SJCRH30 (cell line): ENCODE measurements at regions not wholly inside any gene's neighbourhood (a gene's known extent, or its start where the extent isn't known, plus 50 kb on each side); places are given as distances from the start of the nearest gene placed in this dataset.
"Not testable (repeated sequence)": the region's sequence is repeated elsewhere in the genome, so short reads cannot be mapped to it uniquely, and the experiment has no call there.

ENCODE experiments used
- DNase-seq, 2 experiments: peaks; one replicate each; pipeline ENCODE4 v3.0.0-alpha.2; 2015 to 2020
- H3K27ac ChIP-seq: fragments of 250-450 bp; sonication (Bioruptor Pico); 2 replicates; pipeline ENCODE4 v1.5.1; 2020; ENCODE audit warnings: mild to moderate bottlenecking, moderate library complexity
- H3K27me3 ChIP-seq: fragments of 250-450 bp; sonication (Bioruptor Pico); 2 replicates; pipeline ENCODE4 v1.5.1; 2020; ENCODE audit warnings: mild to moderate bottlenecking, moderate library complexity
- H3K36me3 ChIP-seq: fragments of 250-450 bp; sonication (Bioruptor Pico); 2 replicates; pipeline ENCODE4 v1.5.1; 2020; ENCODE audit warnings: mild to moderate bottlenecking, moderate library complexity
- H3K4me1 ChIP-seq: fragments of 250-450 bp; sonication (Bioruptor Pico); 2 replicates; pipeline ENCODE4 v1.5.1; 2020; ENCODE audit warnings: mild to moderate bottlenecking, moderate library complexity
- H3K4me3 ChIP-seq: fragments of 250-450 bp; sonication (Bioruptor Pico); 2 replicates; pipeline ENCODE4 v1.5.1; 2020; ENCODE audit warnings: mild to moderate bottlenecking, moderate library complexity
- H3K9me3 ChIP-seq: fragments of 250-450 bp; sonication (Bioruptor Pico); replicated peaks from 2 replicates; pipeline ENCODE4 v1.5.1; 2020; ENCODE audit warnings: mild to moderate bottlenecking, moderate library complexity

DNA sequence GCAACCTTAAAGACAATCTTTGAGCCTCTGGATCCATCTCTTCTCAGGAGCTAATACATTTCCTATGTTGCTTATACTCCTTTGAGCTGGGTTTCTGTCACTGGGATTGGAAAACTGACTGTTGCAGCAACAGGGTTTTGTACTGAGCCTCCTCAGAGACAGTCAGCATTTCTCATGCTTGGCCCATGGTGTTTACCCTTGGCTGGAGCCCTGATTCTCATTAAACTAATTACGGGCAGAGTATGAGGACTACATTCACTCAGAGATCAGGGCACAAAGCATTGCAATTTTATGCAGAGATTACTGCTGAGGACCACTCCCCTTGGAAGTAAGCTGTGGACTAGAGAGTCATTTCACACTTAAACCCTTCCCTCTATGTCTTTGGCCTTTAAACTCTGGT is 134.5 kb downstream of the LRIG2 start:
- H3K27me3 ChIP-seq: peaks cover 8% of the 10 kb centered on the region; the same call in 1 of the 2 replicates
- H3K27ac ChIP-seq: no peak overlapping the region
- H3K9me3 ChIP-seq: no peaks in the 10 kb centered on the region
- H3K4me3 ChIP-seq: no peak overlapping the region
- no peaks in the 10 kb centered on the region for H3K36me3 ChIP-seq
- DNase-seq: no peak
- H3K4me1 ChIP-seq: no peaks in the 10 kb centered on the region

DNA sequence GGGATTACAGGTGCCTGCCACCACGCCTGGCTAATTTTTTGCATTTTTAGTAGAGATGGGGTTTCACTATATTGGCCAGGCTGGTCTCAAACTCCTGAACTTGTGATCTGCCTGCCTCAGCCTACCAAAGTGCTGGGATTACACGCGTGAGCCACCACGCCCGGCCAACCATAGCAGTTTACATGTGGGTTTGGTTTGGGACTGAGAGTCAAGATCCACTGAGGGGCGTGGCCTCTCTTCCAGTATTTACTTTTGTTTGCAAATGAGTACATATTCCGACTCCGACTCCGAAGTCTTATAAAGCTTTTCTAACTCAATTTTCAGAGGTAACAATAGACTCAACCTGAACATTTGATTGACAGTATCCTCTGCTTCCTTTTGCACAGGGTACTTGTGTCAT is 135.4 kb downstream of the LRIG2 start:
- DNase-seq, H3K4me3 ChIP-seq, H3K4me1 ChIP-seq, H3K27me3 ChIP-seq, H3K36me3 ChIP-seq, H3K27ac ChIP-seq, H3K9me3 ChIP-seq: not testable (repeated sequence)

- Histone ChIP-seq H3K27ac (no peak overlapping the region), H3K9me3 (no peaks in the 10 kb centered on the region)
These were observed 137.2 kb downstream of the LRIG2 start for GRCh38 chr1:113210248-113210647.

GRCh38 chr1:113211467-113211866 is 138.5 kb downstream of the LRIG2 start:
- no peak for DNase-seq
- no peak overlapping the region for H3K4me3 ChIP-seq
- H3K4me1 ChIP-seq: no peaks in the 10 kb centered on the region
- H3K27ac ChIP-seq: no peak overlapping the region
- peaks cover 8% of the 10 kb centered on the region; the same call in 1 of the 2 replicates for H3K27me3 ChIP-seq
- no peaks in the 10 kb centered on the region for H3K9me3 ChIP-seq
- H3K36me3 ChIP-seq: no peaks in the 10 kb centered on the region

More at GRCh38 chr1:113210248-113210647, 137.2 kb downstream of the LRIG2 start:
- Histone ChIP-seq H3K36me3 (no peaks in the 10 kb centered on the region), H3K27me3 (peaks cover 8% of the 10 kb centered on the region; the same call in 1 of the 2 replicates), H3K4me1 (no peaks in the 10 kb centered on the region), H3K4me3 (no peak overlapping the region)
- no peak for DNase-seq

- no peak overlapping the region for H3K27ac ChIP-seq
- H3K27me3 ChIP-seq: peaks cover 10% of the 10 kb centered on the region; the same call in 1 of the 2 replicates
- no peaks in the 10 kb centered on the region for H3K9me3 ChIP-seq
- no peaks in the 10 kb centered on the region for H3K36me3 ChIP-seq
- DNase-seq: no peak
- no peak overlapping the region for H3K4me3 ChIP-seq
- no peaks in the 10 kb centered on the region for H3K4me1 ChIP-seq
These were observed 142.0 kb downstream of the LRIG2 start for GRCh38 chr1:113215015-113215414.

DNA sequence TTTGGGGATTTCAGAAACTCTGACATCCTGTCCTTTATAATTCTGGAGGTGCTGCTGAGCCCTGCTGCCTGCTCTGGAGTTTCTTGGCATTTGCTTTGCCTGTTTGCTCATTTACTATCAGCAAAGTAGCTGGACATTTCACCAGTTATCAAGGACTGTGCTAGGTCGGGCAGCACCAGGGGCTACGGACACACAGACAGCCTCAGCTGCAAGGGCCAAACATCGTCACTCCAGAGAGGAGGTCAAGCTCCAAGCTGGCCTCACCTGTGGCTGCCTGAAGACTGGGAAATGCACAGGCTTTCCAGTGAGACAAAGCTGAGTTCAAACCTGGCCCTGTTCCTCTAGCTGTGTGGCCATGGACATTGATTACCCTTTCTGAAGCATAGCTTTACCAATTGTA is 143.7 kb downstream of the LRIG2 start:
- Histone ChIP-seq H3K9me3 (no peaks in the 10 kb centered on the region), H3K4me1 (no peaks in the 10 kb centered on the region), H3K36me3 (no peaks in the 10 kb centered on the region), H3K27ac (no peak overlapping the region), H3K4me3 (no peak overlapping the region), H3K27me3 (peaks cover 10% of the 10 kb centered on the region; the same call in 1 of the 2 replicates)
- no peak for DNase-seq

GRCh38 chr1:113217447-113218208 is 144.6 kb downstream of the LRIG2 start:
- no peak for DNase-seq
- H3K4me3 ChIP-seq: no peak overlapping the region
- no peak overlapping the region for H3K27ac ChIP-seq
- H3K4me1 ChIP-seq: no peaks in the 10 kb centered on the region
- H3K36me3 ChIP-seq: no peaks in the 10 kb centered on the region
- no peaks in the 10 kb centered on the region for H3K9me3 ChIP-seq
- peaks cover 5% of the 10 kb centered on the region; the same call in 1 of the 2 replicates for H3K27me3 ChIP-seq

DNA sequence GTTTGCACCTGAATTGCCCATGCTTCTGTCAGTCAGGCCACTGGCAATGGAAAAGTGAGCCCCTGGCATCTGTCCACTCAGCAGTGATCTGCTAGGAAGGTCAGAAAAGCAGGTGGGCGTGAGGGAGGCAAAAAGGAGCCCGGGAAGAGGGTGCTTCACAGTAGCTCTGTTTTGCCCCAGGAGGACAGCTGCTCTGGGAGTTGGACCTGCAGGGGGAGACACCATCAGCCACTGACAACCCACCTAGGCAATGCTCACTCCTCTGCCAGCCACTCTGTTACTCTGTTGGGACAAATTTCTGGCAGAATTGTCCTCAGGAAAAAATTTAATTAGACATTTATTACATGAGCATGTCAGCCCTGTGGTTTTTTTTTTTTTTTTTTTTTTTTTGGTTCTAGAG is 146.4 kb downstream of the LRIG2 start:
- Histone ChIP-seq H3K4me1 (no peaks in the 10 kb centered on the region), H3K9me3 (no peaks in the 10 kb centered on the region), H3K27ac (no peak overlapping the region), H3K36me3 (no peaks in the 10 kb centered on the region), H3K27me3 (peaks cover 5% of the 10 kb centered on the region; the same call in 1 of the 2 replicates), H3K4me3 (no peak overlapping the region)
- DNase-seq: peak; percentile 9 to 12

DNA sequence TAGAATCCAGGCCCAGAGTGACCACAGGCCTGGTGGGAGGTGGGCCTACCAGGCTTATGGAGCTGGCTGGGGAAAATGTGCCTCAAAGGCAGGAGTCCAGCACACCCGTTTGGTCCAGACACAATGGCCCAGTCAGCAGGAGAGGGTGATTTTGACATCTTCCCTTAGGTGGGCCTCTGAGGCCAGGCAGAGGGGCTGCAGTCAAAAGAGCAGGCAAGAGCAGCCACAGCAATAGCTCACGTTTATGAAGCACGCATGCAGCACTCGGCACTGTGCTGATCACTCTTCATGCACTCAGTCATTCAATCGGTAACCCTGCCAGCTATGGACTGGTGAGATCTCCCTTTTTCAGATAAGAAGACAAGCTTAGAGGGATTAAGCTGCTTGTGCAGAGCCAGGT is 146.8 kb downstream of the LRIG2 start:
- Histone ChIP-seq H3K36me3 (no peaks in the 10 kb centered on the region), H3K4me3 (no peak overlapping the region), H3K9me3 (no peaks in the 10 kb centered on the region), H3K4me1 (no peaks in the 10 kb centered on the region), H3K27ac (no peak overlapping the region), H3K27me3 (peaks cover 5% of the 10 kb centered on the region; the same call in 1 of the 2 replicates)
- DNase-seq: no peak

DNA sequence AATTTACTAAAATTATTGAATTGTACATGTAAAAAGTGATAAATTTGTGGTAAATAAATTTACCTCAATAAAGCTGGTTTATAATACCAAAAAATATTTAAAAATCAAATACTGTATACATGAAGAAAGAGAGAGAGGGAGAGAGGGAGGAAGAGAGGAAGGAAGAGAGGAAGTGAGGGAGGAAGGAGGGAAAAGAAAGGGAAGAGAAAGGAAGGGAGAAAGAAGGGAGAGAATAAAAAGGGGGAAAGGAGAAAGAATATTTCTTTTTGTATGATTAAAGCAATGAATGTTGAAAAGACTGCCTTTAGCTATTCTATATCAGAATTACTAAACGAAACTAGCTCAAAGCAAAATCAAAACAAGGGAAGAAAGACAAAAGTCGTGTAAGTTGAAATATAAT is 150.0 kb downstream of the LRIG2 start:
- no peaks in the 10 kb centered on the region for H3K27me3 ChIP-seq
- no peaks in the 10 kb centered on the region for H3K9me3 ChIP-seq
- H3K4me1 ChIP-seq: no peaks in the 10 kb centered on the region
- no peaks in the 10 kb centered on the region for H3K36me3 ChIP-seq
- H3K4me3 ChIP-seq: no peak overlapping the region
- H3K27ac ChIP-seq: no peak overlapping the region
- DNase-seq: no peak

DNA sequence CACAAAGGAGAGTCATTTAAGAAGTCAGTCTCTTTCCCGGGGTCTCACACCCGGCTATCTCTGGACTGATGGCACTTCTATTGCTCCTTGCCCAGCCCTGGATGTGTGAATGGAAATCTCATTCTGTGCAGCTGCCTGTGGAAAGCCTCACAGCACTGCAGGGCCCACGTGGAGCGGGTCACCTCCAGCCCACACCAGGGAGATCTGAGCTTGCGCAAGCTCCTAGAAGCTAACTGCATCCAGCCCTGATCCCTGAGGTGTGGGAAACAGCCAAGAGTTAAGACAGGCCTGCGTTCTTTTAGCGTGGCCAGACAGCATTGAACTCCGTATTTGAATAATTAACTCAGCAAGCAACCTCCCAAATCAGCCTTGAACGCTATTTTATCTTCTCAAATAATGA is 150.5 kb downstream of the LRIG2 start:
- H3K36me3 ChIP-seq: no peaks in the 10 kb centered on the region
- H3K27me3 ChIP-seq: no peaks in the 10 kb centered on the region
- no peak overlapping the region for H3K27ac ChIP-seq
- no peaks in the 10 kb centered on the region for H3K9me3 ChIP-seq
- H3K4me1 ChIP-seq: no peaks in the 10 kb centered on the region
- H3K4me3 ChIP-seq: no peak overlapping the region
- no peak for DNase-seq

GRCh38 chr1:113226148-113226547 is 153.2 kb downstream of the LRIG2 start:
- no peaks in the 10 kb centered on the region for H3K9me3 ChIP-seq

DNA sequence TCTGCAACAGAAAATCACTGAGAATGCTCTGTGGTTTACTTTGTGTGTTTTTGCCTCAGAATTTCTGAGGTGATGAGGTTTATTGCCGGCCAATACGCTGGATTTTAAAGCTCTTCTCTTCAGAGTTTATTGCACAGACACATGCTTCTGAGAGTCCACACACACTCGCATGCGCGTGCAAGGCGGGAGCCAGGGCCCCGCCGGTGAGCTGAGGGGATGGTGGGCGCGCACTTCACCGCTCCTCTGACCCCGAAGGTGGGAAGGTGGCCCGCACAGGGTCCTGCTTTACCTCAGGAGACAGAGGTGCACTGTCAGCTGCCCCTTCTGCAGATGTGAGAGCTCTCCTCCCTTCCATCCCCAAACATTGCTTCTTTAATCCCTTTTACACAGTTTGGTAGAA is 158.4 kb upstream of the MAGI3 start:
- Histone ChIP-seq H3K4me3 (no peak overlapping the region), H3K27ac (no peak overlapping the region), H3K27me3 (no peaks in the 10 kb centered on the region), H3K36me3 (no peaks in the 10 kb centered on the region), H3K4me1 (no peaks in the 10 kb centered on the region), H3K9me3 (no peaks in the 10 kb centered on the region)
- DNase-seq: no peak

More at GRCh38 chr1:113226148-113226547, 153.2 kb downstream of the LRIG2 start:
- no peaks in the 10 kb centered on the region for H3K4me1 ChIP-seq
- no peaks in the 10 kb centered on the region for H3K36me3 ChIP-seq
- DNase-seq: no peak
- no peaks in the 10 kb centered on the region for H3K27me3 ChIP-seq
- no peak overlapping the region for H3K4me3 ChIP-seq
- no peak overlapping the region for H3K27ac ChIP-seq

GRCh38 chr1:113233441-113233840 is 156.9 kb upstream of the MAGI3 start:
- H3K27ac ChIP-seq: no peak overlapping the region
- 0 out of 2 replicates have a peak, but pooled peaks cover under 1% of the 10 kb centered on the region for H3K27me3 ChIP-seq
- no peaks in the 10 kb centered on the region for H3K36me3 ChIP-seq
- H3K4me3 ChIP-seq: no peak overlapping the region
- H3K4me1 ChIP-seq: no peaks in the 10 kb centered on the region
- no peak for DNase-seq
- no peaks in the 10 kb centered on the region for H3K9me3 ChIP-seq

GRCh38 chr1:113241237-113241636 is 149.1 kb upstream of the MAGI3 start:
- Histone ChIP-seq H3K4me3 (no peak overlapping the region), H3K27ac (no peak overlapping the region), H3K9me3 (no peaks in the 10 kb centered on the region), H3K4me1 (no peaks in the 10 kb centered on the region), H3K36me3 (no peaks in the 10 kb centered on the region), H3K27me3 (peaks cover 3% of the 10 kb centered on the region; the same call in 1 of the 2 replicates)
- DNase-seq: no peak

- peaks cover 3% of the 10 kb centered on the region; the same call in 1 of the 2 replicates for H3K27me3 ChIP-seq
- H3K4me3 ChIP-seq: no peak overlapping the region
- no peaks in the 10 kb centered on the region for H3K36me3 ChIP-seq
- DNase-seq: no peak
- H3K27ac ChIP-seq: no peak overlapping the region
- H3K4me1 ChIP-seq: no peaks in the 10 kb centered on the region
- no peaks in the 10 kb centered on the region for H3K9me3 ChIP-seq
These were observed 147.8 kb upstream of the MAGI3 start for GRCh38 chr1:113242481-113242880.
